ENCODE measurements at regions not wholly inside any gene's neighbourhood (a gene's known extent, or its start where the extent isn't known, plus 50 kb on each side); places are given as distances from the start of the nearest gene placed in this dataset.

GRCh38 chr6:163630991-163631390 lies 216.5 kb downstream of the QKI start:
- TF ChIP-seq POLR2AphosphoS5 (IDR thresholded peaks at IDR 0.05; ENCODE audit: borderline replicate concordance, low read depth, low read length): no peak
- TF ChIP-seq EZH2 (IDR thresholded peaks at IDR 0.05): no peak
- no peak for TF ChIP-seq FOXP2 (optimal IDR thresholded peaks at IDR 0.05; ENCODE audit: control extremely low read depth, extremely low read length, insufficient read depth)
